ENCODE measurements at regions not wholly inside any gene's neighbourhood (a gene's known extent, or its start where the extent isn't known, plus 50 kb on each side); places are given as distances from the start of the nearest gene placed in this dataset.

DNA sequence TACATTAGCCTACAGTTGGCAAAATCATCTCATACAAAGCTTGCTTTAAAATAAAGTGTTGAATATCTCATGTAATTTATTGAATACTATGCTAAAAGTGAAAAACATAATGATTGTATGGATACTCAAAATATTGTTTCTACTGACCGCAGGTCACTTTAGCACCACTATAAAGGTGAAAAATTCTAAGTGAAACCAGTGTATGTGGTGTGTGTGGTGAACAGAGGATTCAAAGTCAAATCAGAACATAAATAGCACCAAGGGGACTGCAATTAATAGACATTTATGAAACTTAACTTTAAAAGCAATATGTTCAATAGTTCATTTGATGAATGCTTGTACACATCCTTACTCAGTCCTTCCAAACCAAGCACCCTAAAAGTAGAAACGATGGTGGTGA lies 145.8 kb downstream of the AKAIN1 start:
- Histone ChIP-seq H3K27ac (replicated peaks in 1 of 4) (no peak overlapping the region), H3K36me3 (no peaks in the 10 kb centered on the region), H3K4me1 (no peaks in the 10 kb centered on the region), H3K9me3 (no peaks in the 10 kb centered on the region), H3K4me3 (no peak overlapping the region), H3K27me3 (no peaks in the 10 kb centered on the region)
- 67% methylated on average over 2 of the region's 2 CpGs for WGBS
- no peak for DNase-seq (ENCODE audit: extremely low spot score)
- intact Hi-C loops (cut with DNase I), result loop anchor here (10.0 kb wide), 2 partner anchors 64 to 946 kb away; no protein-coding TSS in a partner anchor
- TF ChIP-seq, protein P1, sequence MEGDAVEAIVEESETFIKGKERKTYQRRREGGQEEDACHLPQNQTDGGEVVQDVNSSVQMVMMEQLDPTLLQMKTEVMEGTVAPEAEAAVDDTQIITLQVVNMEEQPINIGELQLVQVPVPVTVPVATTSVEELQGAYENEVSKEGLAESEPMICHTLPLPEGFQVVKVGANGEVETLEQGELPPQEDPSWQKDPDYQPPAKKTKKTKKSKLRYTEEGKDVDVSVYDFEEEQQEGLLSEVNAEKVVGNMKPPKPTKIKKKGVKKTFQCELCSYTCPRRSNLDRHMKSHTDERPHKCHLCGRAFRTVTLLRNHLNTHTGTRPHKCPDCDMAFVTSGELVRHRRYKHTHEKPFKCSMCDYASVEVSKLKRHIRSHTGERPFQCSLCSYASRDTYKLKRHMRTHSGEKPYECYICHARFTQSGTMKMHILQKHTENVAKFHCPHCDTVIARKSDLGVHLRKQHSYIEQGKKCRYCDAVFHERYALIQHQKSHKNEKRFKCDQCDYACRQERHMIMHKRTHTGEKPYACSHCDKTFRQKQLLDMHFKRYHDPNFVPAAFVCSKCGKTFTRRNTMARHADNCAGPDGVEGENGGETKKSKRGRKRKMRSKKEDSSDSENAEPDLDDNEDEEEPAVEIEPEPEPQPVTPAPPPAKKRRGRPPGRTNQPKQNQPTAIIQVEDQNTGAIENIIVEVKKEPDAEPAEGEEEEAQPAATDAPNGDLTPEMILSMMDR (IDR thresholded peaks at IDR 0.05), result no peak
- TF ChIP-seq EP300 (IDR thresholded peaks at IDR 0.05), result no peak
- no peak for TF ChIP-seq POLR2A (IDR thresholded peaks at IDR 0.05; ENCODE audit: low read depth)
- TF ChIP-seq POLR2AphosphoS5 (IDR thresholded peaks at IDR 0.05), result no peak

GRCh38 chr18:5049124-5049523 lies 147.9 kb downstream of the AKAIN1 start:
- WGBS, result 84% methylated on average over 3 of the region's 3 CpGs
- H3K36me3 ChIP-seq, result no peaks in the 10 kb centered on the region
- no peak overlapping the region for H3K27ac ChIP-seq (replicated peaks in 1 of 4)
- DNase-seq (ENCODE audit: extremely low spot score), result no peak
- no peaks in the 10 kb centered on the region for H3K27me3 ChIP-seq
- TF ChIP-seq EP300 (IDR thresholded peaks at IDR 0.05) (no peak), POLR2AphosphoS5 (IDR thresholded peaks at IDR 0.05) (no peak), POLR2A (IDR thresholded peaks at IDR 0.05; ENCODE audit: low read depth) (no peak)
- TF ChIP-seq, protein P1 (IDR thresholded peaks at IDR 0.05), result no peak
- H3K9me3 ChIP-seq, result no peaks in the 10 kb centered on the region
- no peak overlapping the region for H3K4me3 ChIP-seq
- intact Hi-C loops (cut with DNase I), result no loop called here
- H3K4me1 ChIP-seq, result no peaks in the 10 kb centered on the region

- WGBS, result 95% methylated on average over 3 of the region's 3 CpGs
- H3K27me3 ChIP-seq, result no peaks in the 10 kb centered on the region
- DNase-seq (ENCODE audit: extremely low spot score), result no peak
- H3K4me3 ChIP-seq, result no peak overlapping the region
- H3K36me3 ChIP-seq, result no peaks in the 10 kb centered on the region
- H3K9me3 ChIP-seq, result peaks cover 0 to 10% (median 1%) of the 10 kb centered on the region in 4 donors
- no peak overlapping the region for H3K27ac ChIP-seq (replicated peaks in 1 of 4)
- intact Hi-C loops (cut with DNase I), result no loop called here
- TF ChIP-seq EP300 (IDR thresholded peaks at IDR 0.05), result no peak
- TF ChIP-seq, protein P1 (IDR thresholded peaks at IDR 0.05), result no peak
- TF ChIP-seq POLR2AphosphoS5 (IDR thresholded peaks at IDR 0.05), result no peak
- no peak for TF ChIP-seq POLR2A (IDR thresholded peaks at IDR 0.05; ENCODE audit: low read depth)
- no peaks in the 10 kb centered on the region for H3K4me1 ChIP-seq
Measured at GRCh38 chr18:5040476-5040875, 156.6 kb downstream of the AKAIN1 start.

DNA sequence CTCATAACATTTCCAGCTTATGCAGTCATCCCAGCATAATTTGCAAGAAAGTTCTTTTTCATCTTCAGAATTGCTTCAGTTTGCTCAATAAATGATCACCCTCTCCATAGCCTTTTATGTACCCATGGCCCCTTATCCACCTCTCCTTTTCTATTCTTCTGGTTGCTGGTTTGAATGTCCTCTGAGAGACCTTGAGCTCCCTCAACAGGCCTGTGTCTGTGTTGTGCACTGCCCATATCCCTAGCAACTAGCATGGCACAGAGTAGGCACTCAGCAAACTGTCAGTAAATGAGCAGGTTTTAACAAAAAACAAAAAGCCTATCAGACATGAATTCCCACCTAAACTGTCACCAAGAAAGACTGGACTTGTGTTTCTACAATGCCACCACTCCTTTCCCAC lies 160.5 kb downstream of the AKAIN1 start:
- H3K36me3 ChIP-seq, result no peaks in the 10 kb centered on the region
- no peak for DNase-seq (ENCODE audit: extremely low spot score)
- H3K27me3 ChIP-seq, result no peaks in the 10 kb centered on the region
- TF ChIP-seq EP300 (IDR thresholded peaks at IDR 0.05) (no peak), POLR2AphosphoS5 (IDR thresholded peaks at IDR 0.05) (no peak), POLR2A (IDR thresholded peaks at IDR 0.05; ENCODE audit: low read depth) (no peak)
- TF ChIP-seq, protein P1 (IDR thresholded peaks at IDR 0.05), result no peak
- intact Hi-C loops (cut with DNase I), result no loop called here
- no peak overlapping the region for H3K4me3 ChIP-seq
- no peaks in the 10 kb centered on the region for H3K4me1 ChIP-seq
- no peak overlapping the region for H3K27ac ChIP-seq (replicated peaks in 1 of 4)
- peaks cover 0 to 18% (median 7%) of the 10 kb centered on the region in 4 donors for H3K9me3 ChIP-seq

DNA sequence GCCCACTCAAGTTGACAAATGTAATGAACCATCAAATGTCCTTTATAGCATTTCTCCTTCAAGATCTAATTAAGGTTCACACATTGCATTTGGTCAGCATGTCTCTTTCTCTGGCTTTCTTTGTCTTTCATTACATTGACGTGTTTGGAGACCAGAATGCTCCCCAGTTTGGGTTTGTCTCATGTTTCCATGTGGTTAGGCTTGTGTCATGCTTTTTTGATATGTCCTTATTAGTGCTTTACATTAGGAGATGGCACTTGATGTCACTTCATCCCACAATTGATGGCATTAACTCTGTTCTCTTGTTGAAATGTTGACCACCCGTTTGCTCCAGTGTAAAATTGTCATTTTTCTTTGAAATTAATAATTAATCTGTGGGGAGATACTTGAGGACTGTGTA lies 165.8 kb downstream of the AKAIN1 start:
- intact Hi-C loops (cut with DNase I), result no loop called here
- WGBS, result 60% methylated on average over 2 of the region's 2 CpGs
- H3K27me3 ChIP-seq, result no peaks in the 10 kb centered on the region
- H3K4me1 ChIP-seq, result no peaks in the 10 kb centered on the region
- no peak for DNase-seq (ENCODE audit: extremely low spot score)
- no peak overlapping the region for H3K27ac ChIP-seq (replicated peaks in 1 of 4)
- no peak overlapping the region for H3K4me3 ChIP-seq
- H3K36me3 ChIP-seq, result no peaks in the 10 kb centered on the region
- H3K9me3 ChIP-seq, result peaks cover 0 to 20% (median 12%) of the 10 kb centered on the region in 4 donors
- TF ChIP-seq POLR2A (IDR thresholded peaks at IDR 0.05; ENCODE audit: low read depth), result no peak
